Thoracic aorta (tissue), 2 donors: ENCODE measurements at regions not wholly inside any gene's neighbourhood (a gene's known extent, or its start where the extent isn't known, plus 50 kb on each side); places are given as distances from the start of the nearest gene placed in this dataset.
"Not testable (repeated sequence)": the region's sequence is repeated elsewhere in the genome, so short reads cannot be mapped to it uniquely, and the experiment has no call there.

Experiments used
- ATAC-seq: fragments of 150-250 bp; one replicate; pipeline ENCODE4 v1.8.0; 2017; ENCODE audit warnings: low read depth; ENCODE audit not compliant: insufficient number of reproducible peaks, low FRiP score
- DNase-seq: peaks from one replicate; pipeline ENCODE4 v3.0.0-alpha.2; 2020; ENCODE audit warnings: low spot score
- H3K27ac ChIP-seq, 2 donors: fragments of 200-600 bp; sonication (generic); 1 replicate in 1 of 2; 2 replicates in 1 of 2; pipeline ENCODE4 v1.5.1; 2016; ENCODE audit warnings: mild to moderate bottlenecking in 2 of 2, moderate library complexity in 2 of 2
- H3K27me3 ChIP-seq: fragments of 200-600 bp; sonication (generic); replicated peaks from 2 replicates; pipeline ENCODE4 v1.6.0; 2016; ENCODE audit warnings: mild to moderate bottlenecking; ENCODE audit not compliant: insufficient read depth
- H3K36me3 ChIP-seq: fragments of 200-600 bp; sonication (generic); one replicate; pipeline ENCODE4 v1.5.1; 2016
- H3K4me1 ChIP-seq, 2 donors: fragments of 200-600 bp; sonication (generic); 1 replicate in 1 of 2; 2 replicates in 1 of 2; pipeline versions ENCODE4 v1.5.1 to v1.6.0; 2016; ENCODE audit warnings: low read depth in 2 of 2, mild to moderate bottlenecking in 1 of 2; ENCODE audit not compliant: control insufficient read depth in 1 of 2
- H3K4me3 ChIP-seq: fragments of 200-600 bp; sonication (generic); 2 replicates; pipeline ENCODE4 v1.5.1; 2016; ENCODE audit warnings: mild to moderate bottlenecking
- H3K9me3 ChIP-seq: fragments of 200-600 bp; sonication (generic); 2 replicates; pipeline ENCODE4 v1.5.1; 2016
- TF ChIP-seq, protein P1 (sequence below): fragments of 200-600 bp; sonication (generic); IDR thresholded peaks from one replicate; pipeline ENCODE4 v1.5.1; 2019; ENCODE audit warnings: antibody characterized with exemption

DNA sequence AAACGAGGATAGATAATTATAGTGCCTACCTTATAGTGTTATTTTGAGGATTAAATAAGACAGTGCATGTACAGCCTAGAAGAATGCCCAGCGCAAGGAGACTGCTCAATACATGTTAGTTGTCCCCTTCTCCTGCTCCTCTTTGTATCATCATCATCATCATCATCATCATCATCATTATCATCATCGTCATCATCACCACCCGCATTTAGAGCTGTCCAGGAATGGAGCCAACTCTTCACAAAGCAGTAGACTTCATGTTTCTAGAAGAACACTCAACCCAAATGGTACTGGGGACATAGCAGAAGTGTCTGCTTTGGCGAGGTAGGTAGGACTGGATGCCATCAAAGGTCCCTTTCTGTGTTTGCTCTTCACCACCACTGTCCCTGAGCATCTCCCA, 116.0 kb downstream of the TRIM43 start:
- ATAC-seq = no peak
- Histone ChIP-seq H3K4me3 (no peak overlapping the region), H3K36me3 (no peaks in the 10 kb centered on the region), H3K4me1 (no peaks in the 10 kb centered on the region), H3K27me3 (no peaks in the 10 kb centered on the region), H3K9me3 (no peaks in the 10 kb centered on the region), H3K27ac (no peak overlapping the region)
- no peak for DNase-seq
- TF ChIP-seq, protein P1, sequence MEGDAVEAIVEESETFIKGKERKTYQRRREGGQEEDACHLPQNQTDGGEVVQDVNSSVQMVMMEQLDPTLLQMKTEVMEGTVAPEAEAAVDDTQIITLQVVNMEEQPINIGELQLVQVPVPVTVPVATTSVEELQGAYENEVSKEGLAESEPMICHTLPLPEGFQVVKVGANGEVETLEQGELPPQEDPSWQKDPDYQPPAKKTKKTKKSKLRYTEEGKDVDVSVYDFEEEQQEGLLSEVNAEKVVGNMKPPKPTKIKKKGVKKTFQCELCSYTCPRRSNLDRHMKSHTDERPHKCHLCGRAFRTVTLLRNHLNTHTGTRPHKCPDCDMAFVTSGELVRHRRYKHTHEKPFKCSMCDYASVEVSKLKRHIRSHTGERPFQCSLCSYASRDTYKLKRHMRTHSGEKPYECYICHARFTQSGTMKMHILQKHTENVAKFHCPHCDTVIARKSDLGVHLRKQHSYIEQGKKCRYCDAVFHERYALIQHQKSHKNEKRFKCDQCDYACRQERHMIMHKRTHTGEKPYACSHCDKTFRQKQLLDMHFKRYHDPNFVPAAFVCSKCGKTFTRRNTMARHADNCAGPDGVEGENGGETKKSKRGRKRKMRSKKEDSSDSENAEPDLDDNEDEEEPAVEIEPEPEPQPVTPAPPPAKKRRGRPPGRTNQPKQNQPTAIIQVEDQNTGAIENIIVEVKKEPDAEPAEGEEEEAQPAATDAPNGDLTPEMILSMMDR = no peak

DNA sequence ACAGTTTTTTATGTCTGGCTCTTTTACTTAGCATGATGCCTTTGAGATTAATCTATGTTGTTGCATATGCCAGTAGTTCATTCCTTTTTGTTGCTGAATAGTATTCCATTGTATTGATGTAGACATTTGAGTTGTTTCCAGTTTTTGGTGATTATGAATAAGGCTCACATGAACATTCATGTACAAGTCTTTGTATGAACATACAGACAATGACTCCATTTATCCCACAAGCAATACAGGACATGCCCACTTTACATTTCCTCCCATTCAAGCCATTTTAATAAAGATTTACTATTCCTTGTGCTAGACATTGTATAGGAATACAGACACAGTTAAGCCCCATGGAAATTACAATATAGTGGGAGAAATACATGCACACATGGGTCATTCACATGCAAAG, 118.0 kb downstream of the TRIM43 start:
- Histone ChIP-seq H3K4me3 (no peak overlapping the region), H3K36me3 (no peaks in the 10 kb centered on the region), H3K27ac (no peak overlapping the region), H3K27me3 (no peaks in the 10 kb centered on the region), H3K9me3 (no peaks in the 10 kb centered on the region), H3K4me1 (no peaks in the 10 kb centered on the region)
- ATAC-seq (no peak), DNase-seq (no peak)
- TF ChIP-seq, protein P1 = no peak

DNA sequence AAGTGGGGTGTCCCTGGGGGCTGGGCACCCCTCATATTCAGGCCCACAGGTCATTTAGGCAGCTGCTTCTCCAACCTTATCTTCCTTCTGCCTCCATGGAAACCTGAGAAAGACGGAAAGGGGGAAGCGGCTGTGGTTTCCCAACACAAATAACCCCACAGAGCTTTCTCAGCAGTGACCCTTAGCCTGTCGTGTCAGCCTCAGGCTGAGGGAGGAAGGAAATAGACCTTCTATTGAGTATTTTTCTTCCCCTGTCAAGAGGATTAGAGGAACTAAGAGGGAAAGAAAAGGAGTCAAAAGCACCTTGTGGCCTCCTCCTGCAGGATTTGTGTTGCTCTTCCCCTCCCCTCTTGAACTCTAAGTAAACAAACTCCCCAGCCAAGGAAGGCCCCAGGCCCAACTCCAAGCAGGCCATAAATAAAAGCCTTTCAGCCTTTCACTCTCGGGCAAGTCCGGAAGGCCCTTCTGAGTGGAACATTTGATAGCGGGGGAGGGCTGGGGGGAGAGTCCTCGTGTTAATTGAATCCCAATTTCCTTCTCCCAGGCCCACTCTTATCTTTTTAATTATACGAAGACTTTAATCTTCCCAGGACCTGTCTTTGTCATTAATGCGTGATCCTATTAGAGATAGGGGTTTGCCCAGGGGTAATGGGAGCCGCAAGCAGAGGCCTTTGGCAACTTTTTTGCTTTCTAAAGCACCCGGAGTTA, 121.8 kb downstream of the TRIM43 start:
- ATAC-seq, DNase-seq, H3K4me3 ChIP-seq, H3K9me3 ChIP-seq, H3K4me1 ChIP-seq, H3K36me3 ChIP-seq, H3K27me3 ChIP-seq, H3K27ac ChIP-seq: not testable (repeated sequence)

DNA sequence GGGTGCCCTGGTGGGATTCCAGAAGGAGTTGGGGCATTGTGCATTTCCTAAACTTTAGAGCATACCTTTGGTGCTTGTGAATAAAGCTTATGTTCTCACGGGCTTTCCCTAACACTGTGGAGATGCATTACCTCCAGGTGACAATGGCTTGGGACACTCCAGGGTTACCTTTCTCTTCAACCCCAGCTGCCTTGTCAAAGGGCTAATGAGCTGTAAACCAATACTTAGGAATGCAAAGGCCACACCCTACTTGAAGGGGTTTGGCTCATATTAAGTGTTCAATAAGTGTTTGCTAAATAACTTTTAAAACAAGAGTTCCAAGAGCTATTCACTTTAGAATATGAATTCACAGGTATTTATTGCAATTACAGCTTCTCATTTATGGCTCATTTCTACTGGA, 122.6 kb downstream of the TRIM43 start:
- not testable (repeated sequence) for H3K27ac ChIP-seq, DNase-seq

DNA sequence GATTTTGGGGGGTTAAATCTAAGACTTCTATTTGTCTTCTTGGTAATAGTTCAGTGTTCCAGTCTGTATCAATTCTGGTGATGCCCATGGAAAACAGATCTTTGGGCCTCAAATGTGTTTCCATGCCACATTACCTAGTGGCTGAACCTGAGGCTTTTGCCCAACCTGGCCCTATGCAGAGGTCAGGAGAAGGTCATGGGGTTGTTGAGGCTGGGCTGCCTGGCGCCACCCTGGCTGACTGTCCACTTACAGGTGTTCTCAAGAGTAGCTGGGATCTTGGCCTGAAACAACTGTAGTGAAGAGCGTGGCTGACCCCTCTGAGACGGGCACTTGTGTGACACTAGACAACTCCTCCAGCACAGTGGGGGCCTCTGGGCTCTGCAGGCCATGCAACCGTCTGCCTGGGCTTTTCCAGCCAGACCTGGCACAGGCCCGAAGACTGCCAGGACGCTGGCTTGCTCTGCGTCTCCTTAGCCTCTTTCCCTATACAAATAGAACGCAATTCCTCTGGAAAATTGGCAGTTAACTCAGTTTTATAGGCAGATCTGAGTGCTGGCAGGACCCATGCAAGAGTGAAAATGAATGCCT, 127.8 kb downstream of the TRIM43 start:
- TF ChIP-seq, protein P1 = no peak
- Histone ChIP-seq H3K4me3 (no peak overlapping the region), H3K9me3 (no peaks in the 10 kb centered on the region), H3K27ac (no peak overlapping the region), H3K36me3 (no peaks in the 10 kb centered on the region), H3K4me1 (no peaks in the 10 kb centered on the region), H3K27me3 (no peaks in the 10 kb centered on the region)
- ATAC-seq (no peak), DNase-seq (no peak)

More for the DNA sequence above, 122.6 kb downstream of the TRIM43 start:
- not testable (repeated sequence) for ATAC-seq, H3K9me3 ChIP-seq, H3K27me3 ChIP-seq, H3K4me1 ChIP-seq, H3K4me3 ChIP-seq, H3K36me3 ChIP-seq

DNA sequence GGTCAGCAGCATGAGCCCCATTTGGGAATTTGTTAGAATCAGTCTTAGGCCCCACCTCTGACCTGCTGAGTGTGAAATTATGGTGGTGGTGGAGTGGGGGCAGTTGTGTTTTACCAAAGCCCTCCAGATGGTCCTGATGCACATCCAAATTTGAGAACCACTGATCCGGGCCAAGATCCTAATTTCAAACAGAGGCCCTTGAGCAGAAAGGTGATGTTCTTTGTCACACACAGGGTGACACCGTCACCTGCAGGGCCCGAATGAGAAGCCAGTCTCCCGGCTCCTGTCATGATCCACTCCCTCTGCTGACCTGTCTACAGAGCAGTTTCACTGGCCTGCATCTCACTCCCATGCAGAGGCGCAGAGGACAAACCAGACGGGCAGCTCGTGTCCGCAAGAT, 129.9 kb downstream of the TRIM43 start:
- TF ChIP-seq, protein P1 = no peak
- no peaks in the 10 kb centered on the region for H3K9me3 ChIP-seq
- H3K27me3 ChIP-seq = no peaks in the 10 kb centered on the region
- no peak overlapping the region for H3K27ac ChIP-seq
- no peak overlapping the region for H3K4me3 ChIP-seq
- DNase-seq = no peak
- H3K4me1 ChIP-seq = no peaks in the 10 kb centered on the region
- ATAC-seq = no peak
- no peaks in the 10 kb centered on the region for H3K36me3 ChIP-seq
